ENCODE measurements at regions not wholly inside any gene's neighbourhood (a gene's known extent, or its start where the extent isn't known, plus 50 kb on each side); places are given as distances from the start of the nearest gene placed in this dataset.

- TF ChIP-seq CTCF (IDR thresholded peaks at IDR 0.05): no peak
- no peaks in the 10 kb centered on the region for H3K9me3 Mint-ChIP-seq (ENCODE audit: unreplicated experiment)
- no peak overlapping the region for H3K4me3 Mint-ChIP-seq (ENCODE audit: unreplicated experiment)
- H3K27me3 Mint-ChIP-seq (ENCODE audit: unreplicated experiment): peaks cover 23% of the 10 kb centered on the region
- H3K27ac Mint-ChIP-seq (ENCODE audit: unreplicated experiment): no peak overlapping the region
- H3K36me3 Mint-ChIP-seq (ENCODE audit: unreplicated experiment): no peaks in the 10 kb centered on the region
- no peak for DNase-seq (ENCODE audit: extremely low spot score, unreplicated experiment)
- no peaks in the 10 kb centered on the region for H3K4me1 Mint-ChIP-seq (ENCODE audit: unreplicated experiment)
Measured at GRCh38 chr4:110396963-110397362, 79.0 kb upstream of the ENPEP start.

GRCh38 chr4:110395421-110395820, 80.5 kb upstream of the ENPEP start:
- Mint-ChIP-seq H3K4me3 (ENCODE audit: unreplicated experiment) (no peak overlapping the region), H3K9me3 (ENCODE audit: unreplicated experiment) (no peaks in the 10 kb centered on the region), H3K36me3 (ENCODE audit: unreplicated experiment) (no peaks in the 10 kb centered on the region), H3K4me1 (ENCODE audit: unreplicated experiment) (no peaks in the 10 kb centered on the region), H3K27me3 (ENCODE audit: unreplicated experiment) (peaks cover 26% of the 10 kb centered on the region), H3K27ac (ENCODE audit: unreplicated experiment) (no peak overlapping the region)
- DNase-seq (ENCODE audit: extremely low spot score, unreplicated experiment): no peak
- TF ChIP-seq CTCF (IDR thresholded peaks at IDR 0.05): no peak

- Mint-ChIP-seq H3K27ac (ENCODE audit: unreplicated experiment) (no peak overlapping the region), H3K4me3 (ENCODE audit: unreplicated experiment) (no peak overlapping the region), H3K36me3 (ENCODE audit: unreplicated experiment) (no peaks in the 10 kb centered on the region), H3K27me3 (ENCODE audit: unreplicated experiment) (peaks cover 29% of the 10 kb centered on the region), H3K4me1 (ENCODE audit: unreplicated experiment) (no peaks in the 10 kb centered on the region), H3K9me3 (ENCODE audit: unreplicated experiment) (no peaks in the 10 kb centered on the region)
- no peak for TF ChIP-seq CTCF (IDR thresholded peaks at IDR 0.05)
- DNase-seq (ENCODE audit: extremely low spot score, unreplicated experiment): no peak
Measured at GRCh38 chr4:110394871-110395270, 81.1 kb upstream of the ENPEP start.

GRCh38 chr4:110381784-110382183, 94.2 kb upstream of the ENPEP start:
- DNase-seq (ENCODE audit: extremely low spot score, unreplicated experiment): no peak
- no peaks in the 10 kb centered on the region for H3K4me1 Mint-ChIP-seq (ENCODE audit: unreplicated experiment)
- no peak overlapping the region for H3K27ac Mint-ChIP-seq (ENCODE audit: unreplicated experiment)
- H3K4me3 Mint-ChIP-seq (ENCODE audit: unreplicated experiment): no peak overlapping the region
- H3K27me3 Mint-ChIP-seq (ENCODE audit: unreplicated experiment): peaks cover 3% of the 10 kb centered on the region
- H3K36me3 Mint-ChIP-seq (ENCODE audit: unreplicated experiment): no peaks in the 10 kb centered on the region
- TF ChIP-seq CTCF (IDR thresholded peaks at IDR 0.05): no peak
- H3K9me3 Mint-ChIP-seq (ENCODE audit: unreplicated experiment): peaks cover 15% of the 10 kb centered on the region

GRCh38 chr4:110372485-110372884, 103.5 kb upstream of the ENPEP start:
- no peak for DNase-seq (ENCODE audit: extremely low spot score, unreplicated experiment)
- Mint-ChIP-seq H3K4me3 (ENCODE audit: unreplicated experiment) (no peak overlapping the region), H3K9me3 (ENCODE audit: unreplicated experiment) (no peaks in the 10 kb centered on the region), H3K27me3 (ENCODE audit: unreplicated experiment) (peaks cover 13% of the 10 kb centered on the region), H3K27ac (ENCODE audit: unreplicated experiment) (no peak overlapping the region), H3K36me3 (ENCODE audit: unreplicated experiment) (no peaks in the 10 kb centered on the region), H3K4me1 (ENCODE audit: unreplicated experiment) (no peaks in the 10 kb centered on the region)
- TF ChIP-seq CTCF (IDR thresholded peaks at IDR 0.05): no peak
